VCaP (cell line): ENCODE measurements at regions not wholly inside any gene's neighbourhood (a gene's known extent, or its start where the extent isn't known, plus 50 kb on each side); places are given as distances from the start of the nearest gene placed in this dataset.

ENCODE experiments used
- H3K27ac ChIP-seq: fragments of 450-650 bp; 2 replicates; pipeline ENCODE4 v1.5.1; 2017
- TF ChIP-seq, protein P1 (sequence below): fragments of 450-650 bp; conservative IDR thresholded peaks from 2 replicates; pipeline ENCODE4 v1.5.1; 2017; ENCODE audit warnings: mild to moderate bottlenecking, moderate library complexity

DNA sequence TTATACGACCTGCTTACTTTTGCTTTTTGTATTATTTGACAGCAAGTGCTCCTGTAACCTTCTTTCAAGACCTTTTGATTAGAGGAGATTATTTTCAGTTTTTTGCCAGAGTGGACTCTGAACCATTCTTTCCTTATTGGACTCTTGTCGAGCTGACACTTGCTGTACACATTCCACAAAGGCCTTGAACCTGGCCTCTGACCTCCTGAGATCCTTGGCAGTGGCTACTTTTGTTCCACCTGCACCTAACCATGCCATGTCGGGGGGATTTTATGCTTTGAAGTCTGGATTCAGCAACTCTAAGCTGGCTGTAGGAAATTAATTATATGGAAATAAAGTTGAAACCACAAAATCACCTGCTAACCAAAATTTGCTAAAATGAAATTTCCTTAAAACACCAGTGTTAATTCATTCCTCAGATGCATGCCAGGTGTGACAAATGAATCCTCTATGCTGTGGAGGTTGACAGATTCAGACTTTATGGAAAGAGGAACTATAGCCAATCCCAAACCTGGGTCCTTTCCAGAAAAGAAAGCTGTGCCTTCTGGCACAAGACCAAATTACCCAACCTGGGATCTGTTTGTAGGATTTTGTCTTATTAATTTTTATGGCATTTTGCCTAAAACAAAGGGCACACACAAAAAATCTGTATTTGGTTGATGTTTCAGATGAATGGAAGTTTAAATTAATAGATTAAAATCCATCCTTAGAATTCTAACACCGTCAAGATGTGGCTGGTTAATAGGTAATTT lies 110.4 kb downstream of the CDC42EP3 start:
- peak overlapping the region; percentile 31; the same call in 1 of the 2 replicates for H3K27ac ChIP-seq
- TF ChIP-seq, protein P1, sequence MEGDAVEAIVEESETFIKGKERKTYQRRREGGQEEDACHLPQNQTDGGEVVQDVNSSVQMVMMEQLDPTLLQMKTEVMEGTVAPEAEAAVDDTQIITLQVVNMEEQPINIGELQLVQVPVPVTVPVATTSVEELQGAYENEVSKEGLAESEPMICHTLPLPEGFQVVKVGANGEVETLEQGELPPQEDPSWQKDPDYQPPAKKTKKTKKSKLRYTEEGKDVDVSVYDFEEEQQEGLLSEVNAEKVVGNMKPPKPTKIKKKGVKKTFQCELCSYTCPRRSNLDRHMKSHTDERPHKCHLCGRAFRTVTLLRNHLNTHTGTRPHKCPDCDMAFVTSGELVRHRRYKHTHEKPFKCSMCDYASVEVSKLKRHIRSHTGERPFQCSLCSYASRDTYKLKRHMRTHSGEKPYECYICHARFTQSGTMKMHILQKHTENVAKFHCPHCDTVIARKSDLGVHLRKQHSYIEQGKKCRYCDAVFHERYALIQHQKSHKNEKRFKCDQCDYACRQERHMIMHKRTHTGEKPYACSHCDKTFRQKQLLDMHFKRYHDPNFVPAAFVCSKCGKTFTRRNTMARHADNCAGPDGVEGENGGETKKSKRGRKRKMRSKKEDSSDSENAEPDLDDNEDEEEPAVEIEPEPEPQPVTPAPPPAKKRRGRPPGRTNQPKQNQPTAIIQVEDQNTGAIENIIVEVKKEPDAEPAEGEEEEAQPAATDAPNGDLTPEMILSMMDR, result no peak

DNA sequence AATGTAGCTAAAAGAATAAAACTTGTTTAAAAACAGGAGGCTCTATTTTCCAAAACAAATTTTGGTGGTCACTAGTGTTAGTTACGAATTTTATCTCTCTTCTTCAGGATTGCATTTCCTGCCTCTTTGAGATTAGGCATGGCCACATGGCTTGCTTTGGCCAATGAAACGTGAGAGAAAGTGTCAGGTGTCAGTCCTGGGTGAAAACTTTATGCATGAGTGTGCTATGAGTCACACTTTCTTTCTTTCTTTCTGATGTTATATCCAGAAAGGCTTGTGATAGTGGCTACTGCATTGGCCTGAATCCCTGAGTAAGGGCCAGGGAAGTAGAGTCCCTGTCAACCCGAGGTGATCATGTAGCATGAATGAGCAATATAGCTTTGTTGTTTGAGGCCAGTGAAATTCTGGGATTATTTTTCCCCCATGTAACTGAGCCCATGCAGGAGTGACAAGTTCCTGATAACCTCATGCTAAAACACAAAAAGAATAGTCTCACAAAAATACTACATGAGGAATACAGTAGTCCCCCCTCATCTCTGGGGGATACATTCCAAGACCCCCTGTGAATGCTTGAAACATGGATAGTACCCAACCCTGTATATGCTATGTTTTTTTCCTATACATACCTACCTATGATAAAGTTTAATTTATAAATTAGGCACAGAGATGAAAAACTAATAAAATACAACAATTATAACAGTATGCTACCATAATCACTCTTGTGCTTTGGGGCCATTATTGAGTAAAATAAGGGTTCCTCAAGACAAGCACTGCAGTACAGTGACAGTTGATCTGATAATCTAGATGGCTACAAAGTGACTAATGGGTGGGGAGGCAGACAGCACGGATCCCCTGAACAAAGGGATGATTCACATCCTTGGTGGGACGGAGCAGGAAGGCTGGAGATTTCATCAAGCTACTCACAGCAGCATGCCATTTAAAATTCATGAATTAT lies 109.5 kb downstream of the CDC42EP3 start:
- TF ChIP-seq, protein P1, result no peak

GRCh38 chr2:37563375-37564015 lies 107.9 kb downstream of the CDC42EP3 start:
- TF ChIP-seq, protein P1, result no peak
- H3K27ac ChIP-seq, result no peak overlapping the region

More for the DNA sequence above, 109.5 kb downstream of the CDC42EP3 start:
- H3K27ac ChIP-seq, result no peak overlapping the region

- H3K27ac ChIP-seq, result no peak overlapping the region
- TF ChIP-seq, protein P1, result no peak
Measured at GRCh38 chr2:37564356-37564755, 107.1 kb downstream of the CDC42EP3 start.

DNA sequence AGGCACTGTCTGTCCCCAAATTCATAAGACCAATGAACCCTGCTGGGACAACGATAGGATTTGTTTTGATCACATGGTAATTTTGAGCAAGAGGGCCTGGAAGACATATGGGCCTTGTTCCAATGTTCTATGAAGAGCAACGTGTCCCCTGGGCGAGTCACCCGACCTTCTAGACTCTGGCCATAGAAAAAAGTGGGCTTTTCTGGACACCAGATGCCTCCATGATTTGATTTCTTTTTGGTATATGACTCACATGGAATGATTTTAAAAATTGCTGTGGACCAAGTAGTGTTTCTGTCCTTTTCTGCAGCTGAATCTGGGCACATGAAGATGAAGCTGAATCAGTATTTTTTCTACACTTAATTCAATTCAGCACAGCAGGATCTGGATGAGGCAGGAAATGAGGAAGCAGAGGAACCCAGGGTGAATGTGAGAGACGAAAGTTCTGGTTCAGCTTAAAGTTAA lies 104.9 kb downstream of the CDC42EP3 start:
- H3K27ac ChIP-seq, result no peak overlapping the region
- TF ChIP-seq, protein P1, result no peak

GRCh38 chr2:37568565-37568964 lies 102.9 kb downstream of the CDC42EP3 start:
- TF ChIP-seq, protein P1, result no peak
- no peak overlapping the region for H3K27ac ChIP-seq
